ENCODE measurements at regions not wholly inside any gene's neighbourhood (a gene's known extent, or its start where the extent isn't known, plus 50 kb on each side); places are given as distances from the start of the nearest gene placed in this dataset.

- TF ChIP-seq ARID1B (IDR thresholded peaks at IDR 0.05) (no peak), EGR1 (conservative IDR thresholded peaks at IDR 0.05) (peak; percentile 33; the same call in 1 of the 2 replicates)
- Histone ChIP-seq H3K4me3 (no peak overlapping the region), H3K79me2 (ENCODE audit: control insufficient read depth, insufficient read depth, low read length) (no peaks in the 10 kb centered on the region), H3K4me1 (replicated peaks in 1 of 2; ENCODE audit: control insufficient read depth in 2 of 2, insufficient read depth in 2 of 2, low read length in 2 of 2) (no peaks in the 10 kb centered on the region), H2AFZ (ENCODE audit: low read depth, low read length) (no peak overlapping the region), H3K4me2 (ENCODE audit: insufficient read depth, low read length) (no peak overlapping the region), H3K9me1 (ENCODE audit: control insufficient read depth, insufficient read depth, low read length) (no peaks in the 10 kb centered on the region), H3K9me3 (replicated peaks; ENCODE audit: control insufficient read depth, insufficient read depth, low read depth, low read length) (no peaks in the 10 kb centered on the region), H3K9ac (ENCODE audit: insufficient read depth in 1 of 2, low read depth in 2 of 2, low read length in 2 of 2) (no peak overlapping the region), H4K20me1 (replicated peaks; ENCODE audit: control insufficient read depth, insufficient read depth, low read length) (no peaks in the 10 kb centered on the region), H3K27me3 (ENCODE audit: control insufficient read depth in 2 of 2, insufficient read depth in 2 of 2, low read length in 2 of 2) (no peaks in the 10 kb centered on the region), H3K36me3 (ENCODE audit: control insufficient read depth, insufficient read depth, low read length) (no peaks in the 10 kb centered on the region), H3K27ac (ENCODE audit: extremely low read depth, low read depth, low read length) (no peak overlapping the region)
- POLR2A ChIA-PET = interaction anchor here (0.6 kb wide), 1 partner anchor 22 kb away, joined by 3 read pairs; no protein-coding TSS in a partner anchor
- 0% methylated on average over 2 of the region's 2 CpGs for WGBS (ENCODE audit: insufficient coverage, low coverage, missing lambda C conversion rate)
- CTCF ChIA-PET (ENCODE audit: low intra/inter-chr PET ratio) = no interaction called here
- in situ Hi-C loops (cut with MboI) (no loop called here), intact Hi-C loops (cut with micrococcal nuclease) (no loop called here)
- no TSS peak for BruUV-seq (replicated peaks)
- FAIRE-seq (no peak), ATAC-seq (no peak), DNase-seq (ENCODE audit: extremely low read depth in 1 of 4, low spot score in 3 of 4) (no peak)
These were observed 84.5 kb upstream of the C3orf80 start for GRCh38 chr3:160140756-160141155.

GRCh38 chr3:160141485-160142185 lies 83.6 kb upstream of the C3orf80 start:
- no TSS peak for BruUV-seq (replicated peaks)
- Histone ChIP-seq H3K4me3 (no peak overlapping the region), H3K4me1 (replicated peaks in 1 of 2; ENCODE audit: control insufficient read depth in 2 of 2, insufficient read depth in 2 of 2, low read length in 2 of 2) (no peaks in the 10 kb centered on the region), H3K27me3 (ENCODE audit: control insufficient read depth in 2 of 2, insufficient read depth in 2 of 2, low read length in 2 of 2) (no peaks in the 10 kb centered on the region), H3K4me2 (ENCODE audit: insufficient read depth, low read length) (no peak overlapping the region), H4K20me1 (replicated peaks; ENCODE audit: control insufficient read depth, insufficient read depth, low read length) (no peaks in the 10 kb centered on the region), H3K36me3 (ENCODE audit: control insufficient read depth, insufficient read depth, low read length) (no peaks in the 10 kb centered on the region), H3K79me2 (ENCODE audit: control insufficient read depth, insufficient read depth, low read length) (no peaks in the 10 kb centered on the region), H3K9ac (ENCODE audit: insufficient read depth in 1 of 2, low read depth in 2 of 2, low read length in 2 of 2) (no peak overlapping the region), H3K9me1 (ENCODE audit: control insufficient read depth, insufficient read depth, low read length) (no peaks in the 10 kb centered on the region), H3K9me3 (replicated peaks; ENCODE audit: control insufficient read depth, insufficient read depth, low read depth, low read length) (no peaks in the 10 kb centered on the region), H2AFZ (ENCODE audit: low read depth, low read length) (no peak overlapping the region), H3K27ac (ENCODE audit: extremely low read depth, low read depth, low read length) (no peak overlapping the region)
- ChIA-PET CTCF (ENCODE audit: low intra/inter-chr PET ratio) (no interaction called here), POLR2A (no interaction called here)
- ATAC-seq = no peak
- FAIRE-seq = no peak
- intact Hi-C loops (cut with micrococcal nuclease) (no loop called here), in situ Hi-C loops (cut with MboI) (no loop called here)
- DNase-seq (ENCODE audit: extremely low read depth in 1 of 4, low spot score in 3 of 4) = no peak
- 0% methylated on average over 4 of the region's 4 CpGs for WGBS (ENCODE audit: insufficient coverage, low coverage, missing lambda C conversion rate)
- TF ChIP-seq POLR2H (tag; IDR thresholded peaks at IDR 0.05; ENCODE audit: low read depth) (no peak), PHB (CRISPR knock-in tag; IDR thresholded peaks at IDR 0.05) (no peak), NR1H2 (CRISPR knock-in tag; IDR thresholded peaks at IDR 0.05) (no peak), ZBED1 (IDR thresholded peaks at IDR 0.05) (no peak), CSDE1 (IDR thresholded peaks at IDR 0.05) (no peak), CC2D1A (IDR thresholded peaks at IDR 0.05) (no peak)

All from K562 (cell line).